ENCODE measurements at regions not wholly inside any gene's neighbourhood (a gene's known extent, or its start where the extent isn't known, plus 50 kb on each side); places are given as distances from the start of the nearest gene placed in this dataset.

GRCh38 chr9:1173993-1174392, 123.8 kb downstream of the DMRT2 start:
- TF ChIP-seq ZNF274 (IDR thresholded peaks at IDR 0.05; ENCODE audit: low read depth, low read length) (no peak), SUZ12 (IDR thresholded peaks at IDR 0.05; ENCODE audit: extremely low read depth, insufficient read depth, insufficient read length) (no peak)

Measured in NT2/D1 (cell line).